ENCODE measurements at regions not wholly inside any gene's neighbourhood (a gene's known extent, or its start where the extent isn't known, plus 50 kb on each side); places are given as distances from the start of the nearest gene placed in this dataset.

- H3K27me3 ChIP-seq (ENCODE audit: low read depth, low read length), result no peaks in the 10 kb centered on the region
- H3K36me3 ChIP-seq (ENCODE audit: control insufficient read depth in 1 of 2, insufficient read depth in 2 of 2, low read length in 2 of 2), result no peaks in the 10 kb centered on the region
- no peak overlapping the region for H3K4me3 ChIP-seq (ENCODE audit: low read depth in 1 of 2, low read length in 2 of 2)
- H3K9me3 ChIP-seq (ENCODE audit: control insufficient read depth in 1 of 2, low read length in 2 of 2), result no peaks in the 10 kb centered on the region
- no peaks in the 10 kb centered on the region for H3K4me1 ChIP-seq (ENCODE audit: control insufficient read depth in 1 of 2, insufficient read depth in 2 of 2, low read length in 2 of 2)
- no peak overlapping the region for H3K27ac ChIP-seq (ENCODE audit: low read length)
Observed at GRCh38 chr10:57952741-57953140, 315.0 kb downstream of the IPMK start.

GRCh38 chr10:57950442-57950974 is 317.2 kb downstream of the IPMK start:
- Histone ChIP-seq H3K4me1 (ENCODE audit: control insufficient read depth in 1 of 2, insufficient read depth in 2 of 2, low read length in 2 of 2) (no peaks in the 10 kb centered on the region), H3K27ac (ENCODE audit: low read length) (no peak overlapping the region), H3K4me3 (ENCODE audit: low read depth in 1 of 2, low read length in 2 of 2) (no peak overlapping the region), H3K9me3 (ENCODE audit: control insufficient read depth in 1 of 2, low read length in 2 of 2) (no peaks in the 10 kb centered on the region), H3K27me3 (ENCODE audit: low read depth, low read length) (no peaks in the 10 kb centered on the region), H3K36me3 (ENCODE audit: control insufficient read depth in 1 of 2, insufficient read depth in 2 of 2, low read length in 2 of 2) (no peaks in the 10 kb centered on the region)

GRCh38 chr10:57948796-57949195 is 318.9 kb downstream of the IPMK start:
- Histone ChIP-seq H3K9me3 (ENCODE audit: control insufficient read depth in 1 of 2, low read length in 2 of 2) (no peaks in the 10 kb centered on the region), H3K27ac (ENCODE audit: low read length) (no peak overlapping the region), H3K27me3 (ENCODE audit: low read depth, low read length) (no peaks in the 10 kb centered on the region), H3K4me1 (ENCODE audit: control insufficient read depth in 1 of 2, insufficient read depth in 2 of 2, low read length in 2 of 2) (no peaks in the 10 kb centered on the region), H3K36me3 (ENCODE audit: control insufficient read depth in 1 of 2, insufficient read depth in 2 of 2, low read length in 2 of 2) (no peaks in the 10 kb centered on the region), H3K4me3 (ENCODE audit: low read depth in 1 of 2, low read length in 2 of 2) (no peak overlapping the region)

GRCh38 chr10:57946833-57947232 is 320.9 kb downstream of the IPMK start:
- Histone ChIP-seq H3K27ac (ENCODE audit: low read length) (no peak overlapping the region), H3K36me3 (ENCODE audit: control insufficient read depth in 1 of 2, insufficient read depth in 2 of 2, low read length in 2 of 2) (no peaks in the 10 kb centered on the region), H3K9me3 (ENCODE audit: control insufficient read depth in 1 of 2, low read length in 2 of 2) (no peaks in the 10 kb centered on the region), H3K27me3 (ENCODE audit: low read depth, low read length) (no peaks in the 10 kb centered on the region), H3K4me3 (ENCODE audit: low read depth in 1 of 2, low read length in 2 of 2) (no peak overlapping the region), H3K4me1 (ENCODE audit: control insufficient read depth in 1 of 2, insufficient read depth in 2 of 2, low read length in 2 of 2) (no peaks in the 10 kb centered on the region)

- Histone ChIP-seq H3K9me3 (ENCODE audit: control insufficient read depth in 1 of 2, low read length in 2 of 2) (no peaks in the 10 kb centered on the region), H3K27ac (ENCODE audit: low read length) (no peak overlapping the region), H3K36me3 (ENCODE audit: control insufficient read depth in 1 of 2, insufficient read depth in 2 of 2, low read length in 2 of 2) (no peaks in the 10 kb centered on the region), H3K4me3 (ENCODE audit: low read depth in 1 of 2, low read length in 2 of 2) (no peak overlapping the region), H3K27me3 (ENCODE audit: low read depth, low read length) (no peaks in the 10 kb centered on the region), H3K4me1 (ENCODE audit: control insufficient read depth in 1 of 2, insufficient read depth in 2 of 2, low read length in 2 of 2) (no peaks in the 10 kb centered on the region)
Observed at GRCh38 chr10:57943701-57944100, 324.0 kb downstream of the IPMK start.

- H3K4me3 ChIP-seq (ENCODE audit: low read depth in 1 of 2, low read length in 2 of 2), result no peak overlapping the region
- no peaks in the 10 kb centered on the region for H3K36me3 ChIP-seq (ENCODE audit: control insufficient read depth in 1 of 2, insufficient read depth in 2 of 2, low read length in 2 of 2)
- H3K27me3 ChIP-seq (ENCODE audit: low read depth, low read length), result no peaks in the 10 kb centered on the region
- H3K9me3 ChIP-seq (ENCODE audit: control insufficient read depth in 1 of 2, low read length in 2 of 2), result no peaks in the 10 kb centered on the region
- H3K4me1 ChIP-seq (ENCODE audit: control insufficient read depth in 1 of 2, insufficient read depth in 2 of 2, low read length in 2 of 2), result no peaks in the 10 kb centered on the region
- H3K27ac ChIP-seq (ENCODE audit: low read length), result no peak overlapping the region
Observed at GRCh38 chr10:57925045-57925444, 342.6 kb downstream of the IPMK start.

GRCh38 chr10:57921140-57921539 is 346.6 kb downstream of the IPMK start:
- no peaks in the 10 kb centered on the region for H3K4me1 ChIP-seq (ENCODE audit: control insufficient read depth in 1 of 2, insufficient read depth in 2 of 2, low read length in 2 of 2)
- no peak overlapping the region for H3K27ac ChIP-seq (ENCODE audit: low read length)
- H3K36me3 ChIP-seq (ENCODE audit: control insufficient read depth in 1 of 2, insufficient read depth in 2 of 2, low read length in 2 of 2), result no peaks in the 10 kb centered on the region
- H3K4me3 ChIP-seq (ENCODE audit: low read depth in 1 of 2, low read length in 2 of 2), result no peak overlapping the region
- no peaks in the 10 kb centered on the region for H3K9me3 ChIP-seq (ENCODE audit: control insufficient read depth in 1 of 2, low read length in 2 of 2)
- no peaks in the 10 kb centered on the region for H3K27me3 ChIP-seq (ENCODE audit: low read depth, low read length)

GRCh38 chr10:57919864-57920263 is 347.8 kb downstream of the IPMK start:
- no peaks in the 10 kb centered on the region for H3K9me3 ChIP-seq (ENCODE audit: control insufficient read depth in 1 of 2, low read length in 2 of 2)
- H3K4me1 ChIP-seq (ENCODE audit: control insufficient read depth in 1 of 2, insufficient read depth in 2 of 2, low read length in 2 of 2), result no peaks in the 10 kb centered on the region
- H3K27ac ChIP-seq (ENCODE audit: low read length), result no peak overlapping the region
- H3K27me3 ChIP-seq (ENCODE audit: low read depth, low read length), result no peaks in the 10 kb centered on the region
- H3K36me3 ChIP-seq (ENCODE audit: control insufficient read depth in 1 of 2, insufficient read depth in 2 of 2, low read length in 2 of 2), result no peaks in the 10 kb centered on the region
- H3K4me3 ChIP-seq (ENCODE audit: low read depth in 1 of 2, low read length in 2 of 2), result no peak overlapping the region

- no peaks in the 10 kb centered on the region for H3K4me1 ChIP-seq (ENCODE audit: control insufficient read depth in 1 of 2, insufficient read depth in 2 of 2, low read length in 2 of 2)
- no peak overlapping the region for H3K4me3 ChIP-seq (ENCODE audit: low read depth in 1 of 2, low read length in 2 of 2)
- no peaks in the 10 kb centered on the region for H3K36me3 ChIP-seq (ENCODE audit: control insufficient read depth in 1 of 2, insufficient read depth in 2 of 2, low read length in 2 of 2)
- no peak overlapping the region for H3K27ac ChIP-seq (ENCODE audit: low read length)
- H3K27me3 ChIP-seq (ENCODE audit: low read depth, low read length), result no peaks in the 10 kb centered on the region
- H3K9me3 ChIP-seq (ENCODE audit: control insufficient read depth in 1 of 2, low read length in 2 of 2), result no peaks in the 10 kb centered on the region
Observed at GRCh38 chr10:57917019-57917418, 350.7 kb downstream of the IPMK start.

GRCh38 chr10:57905861-57906260 is 361.8 kb downstream of the IPMK start:
- H3K27ac ChIP-seq (ENCODE audit: low read length), result no peak overlapping the region
- no peaks in the 10 kb centered on the region for H3K27me3 ChIP-seq (ENCODE audit: low read depth, low read length)
- H3K4me3 ChIP-seq (ENCODE audit: low read depth in 1 of 2, low read length in 2 of 2), result no peak overlapping the region
- no peaks in the 10 kb centered on the region for H3K4me1 ChIP-seq (ENCODE audit: control insufficient read depth in 1 of 2, insufficient read depth in 2 of 2, low read length in 2 of 2)
- H3K9me3 ChIP-seq (ENCODE audit: control insufficient read depth in 1 of 2, low read length in 2 of 2), result peaks cover 0 to 2% of the 10 kb centered on the region in 2 donors
- H3K36me3 ChIP-seq (ENCODE audit: control insufficient read depth in 1 of 2, insufficient read depth in 2 of 2, low read length in 2 of 2), result no peaks in the 10 kb centered on the region

GRCh38 chr10:57905010-57905409 is 362.7 kb downstream of the IPMK start:
- Histone ChIP-seq H3K27me3 (ENCODE audit: low read depth, low read length) (no peaks in the 10 kb centered on the region), H3K4me1 (ENCODE audit: control insufficient read depth in 1 of 2, insufficient read depth in 2 of 2, low read length in 2 of 2) (no peaks in the 10 kb centered on the region), H3K9me3 (ENCODE audit: control insufficient read depth in 1 of 2, low read length in 2 of 2) (peaks cover 0 to 2% of the 10 kb centered on the region in 2 donors), H3K4me3 (ENCODE audit: low read depth in 1 of 2, low read length in 2 of 2) (no peak overlapping the region), H3K36me3 (ENCODE audit: control insufficient read depth in 1 of 2, insufficient read depth in 2 of 2, low read length in 2 of 2) (no peaks in the 10 kb centered on the region), H3K27ac (ENCODE audit: low read length) (no peak overlapping the region)

GRCh38 chr10:57898231-57898630 is 369.5 kb downstream of the IPMK start:
- H3K36me3 ChIP-seq (ENCODE audit: control insufficient read depth in 1 of 2, insufficient read depth in 2 of 2, low read length in 2 of 2), result no peaks in the 10 kb centered on the region
- H3K27me3 ChIP-seq (ENCODE audit: low read depth, low read length), result no peaks in the 10 kb centered on the region
- no peak overlapping the region for H3K4me3 ChIP-seq (ENCODE audit: low read depth in 1 of 2, low read length in 2 of 2)
- H3K4me1 ChIP-seq (ENCODE audit: control insufficient read depth in 1 of 2, insufficient read depth in 2 of 2, low read length in 2 of 2), result no peaks in the 10 kb centered on the region
- peaks cover 0 to 2% of the 10 kb centered on the region in 2 donors for H3K9me3 ChIP-seq (ENCODE audit: control insufficient read depth in 1 of 2, low read length in 2 of 2)
- no peak overlapping the region for H3K27ac ChIP-seq (ENCODE audit: low read length)
